UCSD-AML1 (cell line): ENCODE measurements at regions not wholly inside any gene's neighbourhood (a gene's known extent, or its start where the extent isn't known, plus 50 kb on each side); places are given as distances from the start of the nearest gene placed in this dataset.

Experiments
- DNase-seq: peaks from one replicate; lab custom pipeline; 2025; ENCODE audit not compliant: unreplicated experiment; lab: John Stamatoyannopoulos, UW

DNA sequence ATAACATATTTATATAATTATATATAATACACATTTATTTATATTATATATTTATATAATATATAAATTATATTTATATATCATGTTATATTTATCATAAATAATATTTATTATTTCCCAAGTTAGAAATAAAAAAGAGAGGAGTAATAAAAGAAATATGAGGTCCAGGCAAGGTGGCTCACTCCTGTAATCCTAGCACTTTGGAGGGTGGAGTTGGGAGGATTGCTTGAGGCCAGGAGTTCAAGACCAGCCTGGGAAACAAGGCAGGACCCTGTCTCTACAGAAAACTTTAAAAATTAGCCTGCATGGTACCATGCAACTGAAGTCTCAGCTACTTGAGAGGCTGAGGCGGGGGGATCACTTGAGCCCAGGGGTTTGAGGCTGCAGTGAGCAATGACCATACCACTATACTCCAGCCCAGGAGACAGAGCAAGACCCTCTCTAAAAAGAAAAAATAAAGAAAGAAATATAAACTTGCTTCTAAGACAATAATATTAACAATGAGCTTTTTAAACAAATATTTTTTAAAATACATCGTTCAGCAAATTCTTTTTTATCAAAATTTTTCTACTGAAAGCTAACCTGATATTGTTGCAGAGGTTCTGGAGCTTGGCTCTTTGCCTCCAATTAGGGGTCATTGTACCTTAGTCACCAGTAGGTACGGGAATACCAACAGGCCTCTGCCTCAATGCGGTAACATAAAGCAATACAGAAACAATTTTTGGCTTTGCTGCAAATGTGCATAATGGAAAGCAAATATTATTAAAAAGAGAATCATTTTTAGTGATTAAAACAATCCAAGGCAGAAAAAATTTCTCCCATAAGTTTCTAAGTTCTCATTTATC is 290.0 kb downstream of the SETD4 start:
- no peak for DNase-seq

DNA sequence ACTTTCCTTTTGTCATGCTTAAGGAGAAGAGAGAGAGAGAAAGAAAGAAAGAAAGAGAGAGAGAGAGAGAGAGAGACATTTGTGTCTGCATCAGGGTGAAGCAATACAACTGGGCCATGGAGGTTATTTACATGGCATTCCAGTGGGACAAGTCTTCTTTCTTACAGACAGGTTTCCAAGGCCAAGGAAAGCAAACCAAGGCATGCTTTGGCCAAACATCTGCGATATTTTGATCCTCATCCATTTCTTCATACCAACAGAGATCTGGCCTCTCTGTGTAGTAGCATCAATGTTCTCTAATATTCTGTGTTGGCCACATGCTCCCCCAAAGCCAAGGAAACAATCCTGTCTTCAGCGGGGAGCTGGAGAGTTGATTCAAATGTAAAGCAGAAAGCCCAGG is 292.1 kb downstream of the SETD4 start:
- DNase-seq: no peak

DNA sequence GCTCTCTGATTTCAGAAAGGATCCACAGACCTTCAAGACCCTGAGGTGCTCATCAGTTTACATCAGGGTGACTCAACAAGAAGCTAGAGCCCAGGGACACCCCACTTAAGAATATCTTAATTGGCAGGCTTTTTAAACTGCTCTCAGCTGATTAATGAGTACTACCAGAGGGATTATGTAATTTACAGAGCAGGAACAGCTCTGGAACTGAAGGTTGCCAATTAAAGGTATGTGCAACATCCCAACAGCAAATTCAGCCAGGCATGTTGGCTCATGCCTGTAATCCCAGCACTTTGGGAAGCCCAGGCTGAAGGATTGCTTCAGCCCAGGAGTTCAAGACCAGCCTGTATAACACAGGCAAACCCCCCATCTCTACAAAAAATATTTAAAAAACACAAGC is 295.7 kb downstream of the SETD4 start:
- no peak for DNase-seq

DNA sequence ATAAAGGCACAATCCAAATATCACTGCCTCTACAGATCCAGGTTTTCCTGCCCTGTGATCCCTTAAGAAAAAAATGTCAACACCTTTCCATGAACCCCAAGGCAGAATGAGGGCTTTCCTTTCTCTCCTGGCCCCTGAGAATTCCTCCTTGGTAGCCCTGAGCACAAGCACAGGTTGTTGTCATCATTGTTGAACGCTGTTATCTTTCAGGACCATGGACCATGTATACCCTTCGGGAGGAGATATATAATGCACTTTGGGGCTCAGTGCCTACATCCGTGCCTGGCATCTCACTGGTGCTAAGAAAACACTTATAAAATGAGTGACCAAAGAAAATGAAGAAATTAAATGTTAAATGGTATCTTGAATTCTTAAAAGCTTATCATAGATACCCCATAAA is 296.2 kb downstream of the SETD4 start:
- no peak for DNase-seq

DNA sequence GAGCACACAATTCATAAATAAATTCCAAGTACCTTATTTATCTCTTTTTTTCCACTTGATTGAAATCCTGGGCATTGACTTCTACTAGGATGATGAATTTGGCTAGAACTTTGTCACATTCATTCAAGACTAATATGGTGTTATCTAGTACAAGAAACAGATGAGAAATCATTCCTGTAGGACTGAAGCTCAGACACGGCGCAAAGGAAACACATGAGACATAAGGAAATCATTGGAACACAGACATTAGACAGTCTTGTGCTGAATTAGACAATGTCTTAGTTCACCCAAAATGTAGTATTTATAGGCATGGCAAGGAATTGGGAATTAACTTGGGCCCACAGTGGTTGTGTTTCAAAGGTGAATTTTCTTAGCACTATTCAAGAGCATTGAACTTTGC is 305.7 kb downstream of the SETD4 start:
- no peak for DNase-seq

DNA sequence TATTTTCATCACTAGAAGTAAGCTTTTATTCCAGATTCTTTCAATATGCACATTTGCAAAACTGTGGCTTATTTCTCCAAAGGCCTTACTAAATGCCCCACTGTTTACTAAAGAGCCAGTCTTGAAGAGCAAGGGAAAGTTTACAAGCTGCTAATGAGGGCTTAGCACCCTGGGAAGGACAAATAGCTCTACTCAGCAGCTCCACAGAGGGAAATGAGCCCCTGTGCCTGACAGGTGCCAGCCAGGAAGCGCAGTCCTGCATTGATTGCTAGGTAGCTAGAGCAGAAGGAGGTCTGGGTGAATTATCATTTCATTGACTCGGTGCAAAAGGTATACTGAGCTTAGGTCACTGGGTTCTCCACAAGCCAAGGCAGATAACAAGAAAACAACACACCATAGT is 307.0 kb downstream of the SETD4 start:
- DNase-seq: no peak

DNA sequence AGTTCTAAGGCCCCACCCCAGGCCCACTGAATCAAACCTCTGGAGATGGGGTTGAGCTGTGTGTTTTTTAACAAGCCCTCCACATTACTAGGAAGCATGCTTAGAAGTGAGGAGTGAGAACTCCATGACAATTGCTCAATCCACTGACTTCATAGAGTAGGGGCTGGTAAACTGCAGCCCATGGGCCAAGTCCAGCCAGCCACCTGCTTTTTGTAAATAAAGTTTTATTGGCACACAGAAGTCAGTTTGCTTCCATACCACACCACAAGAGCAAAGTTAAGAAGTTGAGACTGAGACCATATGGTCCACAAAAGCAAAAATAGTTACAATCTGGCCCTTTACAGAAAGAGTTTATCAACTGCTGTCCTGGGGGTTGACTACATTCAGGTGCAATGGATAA is 309.2 kb downstream of the SETD4 start:
- no peak for DNase-seq

DNA sequence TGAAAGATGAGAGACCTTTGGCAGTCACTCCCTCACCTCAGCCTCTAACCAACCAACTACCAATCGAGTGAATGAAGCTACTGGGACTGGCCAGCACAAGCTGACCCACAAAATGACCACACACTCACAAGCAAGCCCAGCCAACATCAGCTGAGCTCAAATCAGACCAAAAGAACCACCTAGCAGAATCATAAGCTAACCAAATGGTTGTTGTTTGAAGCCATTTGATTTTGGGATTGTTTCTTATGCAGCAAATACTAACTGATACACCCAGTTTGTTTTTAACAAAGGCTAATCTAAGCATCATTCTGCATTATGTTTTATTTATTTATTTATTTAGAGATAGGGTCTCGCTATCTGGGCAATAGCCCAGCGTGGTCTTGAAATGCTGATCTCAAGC is 310.4 kb downstream of the SETD4 start:
- DNase-seq: no peak

DNA sequence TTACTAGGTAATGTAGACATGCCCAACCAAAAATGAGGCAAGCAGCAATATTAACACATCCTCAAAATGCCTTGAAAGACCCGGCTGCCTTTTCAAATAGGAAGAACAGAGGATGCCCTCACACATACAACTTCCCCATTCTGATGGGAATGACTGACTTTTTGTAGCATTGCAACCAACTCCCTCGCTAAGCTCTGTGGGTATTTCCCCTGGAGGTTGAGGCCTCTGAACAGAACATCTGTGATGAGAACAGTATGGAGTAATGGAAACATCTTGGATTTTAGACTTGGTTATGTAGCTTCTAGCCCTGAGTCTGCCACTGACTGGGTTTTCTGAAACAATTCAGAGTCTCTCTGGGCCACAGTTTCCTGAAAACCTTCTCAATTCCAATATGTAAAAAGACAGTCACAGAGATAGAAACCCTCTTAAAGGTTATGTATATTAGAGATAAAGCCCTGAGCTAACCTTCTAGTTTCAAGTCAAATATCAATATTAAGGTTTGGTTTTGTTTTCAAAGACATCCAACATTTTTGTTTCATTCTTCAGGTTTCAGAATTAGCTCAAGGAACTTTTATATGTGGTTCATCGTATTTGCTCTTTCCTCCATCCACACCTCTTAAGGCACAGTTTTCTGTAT is 311.5 kb downstream of the SETD4 start:
- DNase-seq: no peak

DNA sequence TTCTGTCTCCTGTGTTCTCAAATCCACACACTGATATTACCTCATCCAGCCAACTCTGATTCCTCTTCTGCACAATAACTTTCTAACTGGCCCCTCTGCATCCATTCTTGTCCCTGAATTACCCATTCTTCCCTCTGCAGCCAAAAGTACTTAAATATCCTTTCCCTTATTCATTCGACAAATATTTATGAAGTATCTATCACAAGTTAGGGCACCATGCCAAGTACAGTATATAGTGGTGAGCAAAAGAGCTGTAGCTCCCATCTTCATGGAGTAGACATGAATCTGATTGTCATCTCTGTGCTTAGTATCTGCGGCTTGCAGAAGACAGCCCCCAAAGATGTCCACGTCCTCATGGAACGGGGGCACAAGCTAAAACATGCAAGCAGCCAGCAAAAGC is 316.8 kb downstream of the SETD4 start:
- DNase-seq: no peak

DNA sequence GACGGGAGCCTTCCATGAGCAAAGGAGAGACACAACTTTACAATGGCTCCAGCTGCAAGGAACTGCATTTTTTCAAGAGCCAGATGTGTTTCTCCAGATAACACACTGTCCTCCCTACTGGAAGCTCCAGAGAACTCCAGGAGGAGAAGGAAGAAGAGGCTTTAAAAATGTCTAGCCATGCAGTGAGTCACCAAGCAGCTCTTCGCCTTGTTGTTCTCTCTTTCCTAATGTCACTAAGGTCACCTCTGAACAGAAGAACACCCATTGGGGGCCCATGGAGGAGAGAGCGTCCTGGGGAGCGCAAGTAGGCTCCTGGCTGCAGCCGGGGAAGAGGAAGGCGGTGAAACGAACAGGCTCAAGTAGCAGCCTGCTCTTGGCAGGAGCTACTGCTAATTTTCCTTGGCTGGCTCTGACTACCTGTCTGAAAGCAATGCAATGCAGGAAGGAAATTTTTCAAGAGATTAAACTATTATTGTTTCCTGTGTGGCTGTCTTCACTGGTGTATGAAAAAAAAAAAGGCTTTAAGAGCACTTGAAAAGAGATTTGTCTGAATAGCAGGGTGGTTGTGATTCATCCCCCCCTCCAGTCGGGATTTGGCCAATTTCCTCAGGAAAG is 321.9 kb downstream of the SETD4 start:
- no peak for DNase-seq

DNA sequence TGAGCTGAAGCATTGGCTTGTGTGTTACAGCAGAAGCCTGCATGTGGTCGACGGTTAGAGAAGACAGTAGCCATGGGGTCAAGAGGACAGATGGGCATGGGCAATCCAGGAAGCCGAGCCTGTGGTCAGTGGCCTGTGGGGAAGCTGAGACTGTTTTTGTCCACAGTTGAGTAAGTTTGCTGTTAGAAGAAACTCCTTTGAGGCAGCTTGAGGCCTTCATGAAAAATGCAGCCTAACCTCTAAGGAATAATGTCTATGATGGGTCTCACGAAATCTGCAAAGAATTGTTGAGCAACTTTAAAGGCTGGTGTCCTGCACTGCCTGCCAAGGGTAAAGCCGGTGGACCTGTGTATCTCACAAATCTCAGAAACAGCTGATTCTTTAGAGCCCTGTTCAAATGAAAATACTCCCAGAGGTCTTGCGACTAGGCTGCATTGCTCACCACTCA is 322.4 kb downstream of the SETD4 start:
- no peak for DNase-seq

DNA sequence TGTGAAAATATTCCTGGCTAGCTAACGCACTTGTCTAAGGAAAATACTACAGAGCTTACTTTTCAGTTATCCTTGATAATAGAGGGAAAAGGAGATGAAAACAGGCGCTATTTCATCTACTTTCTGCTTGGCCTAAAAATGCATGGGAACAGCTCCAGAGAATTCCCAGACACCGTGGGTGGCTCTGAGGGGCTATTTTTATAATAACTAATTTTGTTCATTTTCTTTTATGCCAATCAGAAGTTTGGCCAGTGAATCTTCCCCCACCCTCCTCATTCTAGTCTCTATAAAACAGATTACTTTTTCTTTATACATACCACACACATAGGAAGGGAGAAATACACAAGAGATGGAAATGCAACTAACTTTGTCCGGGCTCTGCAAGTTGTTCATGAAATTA is 322.9 kb downstream of the SETD4 start:
- no peak for DNase-seq

DNA sequence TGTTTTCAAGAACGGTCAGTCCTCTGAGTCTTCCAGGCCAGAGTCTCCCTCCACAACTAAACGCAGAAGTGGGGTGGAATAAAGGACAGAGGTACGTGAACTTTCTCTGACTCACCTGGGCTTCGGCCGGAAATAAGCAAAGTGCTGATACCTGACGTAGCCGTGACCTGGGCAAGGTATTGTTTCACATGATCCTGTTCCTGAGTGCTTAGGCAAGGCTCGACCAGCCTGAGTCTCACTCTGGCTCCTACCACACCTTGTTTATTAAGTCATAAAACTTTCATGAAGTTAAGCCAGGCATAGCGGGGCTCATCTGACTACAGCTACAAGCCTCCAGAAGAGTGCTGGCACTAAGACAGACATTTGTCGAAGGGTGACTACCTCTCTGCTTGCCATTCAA is 327.5 kb downstream of the SETD4 start:
- no peak for DNase-seq

DNA sequence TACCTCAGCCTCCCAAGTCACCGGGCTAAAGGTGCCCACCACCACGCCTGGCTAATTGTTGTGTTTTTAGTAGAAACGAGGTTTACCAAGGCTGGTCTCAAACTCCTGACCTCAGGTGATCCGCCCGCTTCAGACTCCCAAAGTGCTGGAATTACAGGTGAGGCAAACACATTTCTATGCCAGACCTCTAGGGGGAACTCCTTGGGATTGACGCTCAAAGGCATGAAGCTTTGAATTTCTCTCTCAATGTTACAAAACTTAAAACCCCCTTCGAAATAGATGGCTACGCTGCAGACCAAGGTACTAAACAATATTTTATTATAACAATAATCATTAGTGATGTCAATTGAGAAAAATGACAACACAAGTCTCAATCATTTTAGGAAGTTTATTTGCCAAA is 330.0 kb downstream of the SETD4 start:
- DNase-seq: no peak

DNA sequence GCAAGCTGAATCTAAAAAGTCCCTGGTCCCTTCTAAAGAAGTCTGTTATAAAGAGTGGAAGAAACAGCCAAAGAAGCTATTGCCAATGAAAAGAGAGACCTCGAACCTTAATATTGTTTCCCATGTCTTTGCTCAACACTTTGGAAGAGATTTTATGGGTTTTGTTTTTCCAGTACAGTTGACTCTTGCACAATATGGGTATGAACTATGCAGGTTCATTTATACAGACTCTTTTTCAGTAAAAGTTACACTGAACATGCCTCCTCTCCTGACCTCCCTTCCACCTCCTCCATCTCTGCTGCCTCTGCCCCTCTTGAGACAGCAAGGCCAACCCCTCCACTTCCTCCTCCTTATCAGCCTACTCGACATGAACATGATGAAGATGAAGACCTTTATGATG is 332.5 kb downstream of the SETD4 start:
- DNase-seq: no peak

DNA sequence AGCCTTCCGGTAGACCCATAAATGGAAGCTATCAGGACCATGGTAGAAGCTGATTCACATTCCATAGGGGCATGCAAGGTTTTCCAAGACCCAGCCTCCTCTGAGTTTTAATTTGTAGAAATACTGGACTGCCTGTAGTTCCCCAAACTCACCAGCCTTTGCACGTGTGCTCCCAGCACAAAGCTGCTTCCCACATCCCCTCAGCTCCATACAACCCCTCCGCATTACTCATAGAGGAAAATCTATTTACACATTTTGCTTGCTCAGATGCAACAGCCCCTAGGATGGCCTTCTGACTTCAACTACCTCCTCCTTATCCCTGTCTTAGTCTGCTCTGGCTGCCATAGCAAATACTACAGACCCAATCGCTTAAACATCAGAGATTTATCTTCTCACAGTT is 336.2 kb downstream of the SETD4 start:
- no peak for DNase-seq

DNA sequence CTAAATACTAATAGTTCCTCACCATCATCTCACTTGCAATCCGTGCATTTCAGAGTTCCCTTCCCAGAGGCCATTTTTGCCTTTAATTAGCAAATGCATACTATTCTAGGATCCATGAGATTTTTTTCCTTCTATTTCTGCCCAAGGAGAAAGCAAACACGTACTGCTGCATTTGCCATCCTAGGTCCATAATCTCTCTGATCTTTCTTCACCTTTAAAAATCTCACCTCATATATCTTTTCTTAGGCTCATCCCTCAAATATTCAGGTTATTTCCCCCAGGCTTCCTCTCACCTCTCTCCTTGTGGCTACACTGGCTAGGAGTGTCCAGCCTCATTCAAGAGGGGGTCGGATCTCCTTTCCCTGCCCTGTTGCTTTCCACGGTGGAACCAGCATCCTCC is 338.6 kb downstream of the SETD4 start:
- DNase-seq: no peak

DNA sequence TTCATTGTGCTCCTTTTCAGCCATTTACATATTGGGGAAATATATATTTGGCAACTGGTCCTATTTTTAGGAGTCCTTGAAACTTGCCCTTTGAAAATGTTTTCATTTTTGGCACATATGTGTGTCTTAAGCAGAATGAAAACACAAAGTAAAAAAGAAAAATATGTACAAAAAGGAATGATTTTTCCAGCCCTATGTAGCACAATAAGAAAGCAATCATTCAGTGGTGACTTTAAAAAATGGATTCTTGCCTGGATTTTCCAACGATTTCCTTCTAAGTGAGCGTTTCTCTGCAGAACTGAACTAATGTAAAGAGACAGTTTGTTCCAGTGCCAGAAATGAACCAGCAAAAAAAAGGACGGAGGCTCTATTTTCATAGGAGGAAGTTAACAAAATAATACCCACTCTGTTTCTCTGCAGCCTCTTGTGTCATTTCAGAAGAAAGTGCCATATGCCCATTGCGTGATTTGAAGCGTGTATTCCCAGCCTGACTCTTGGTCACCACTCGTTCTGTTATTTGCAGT is 340.1 kb downstream of the SETD4 start:
- no peak for DNase-seq

DNA sequence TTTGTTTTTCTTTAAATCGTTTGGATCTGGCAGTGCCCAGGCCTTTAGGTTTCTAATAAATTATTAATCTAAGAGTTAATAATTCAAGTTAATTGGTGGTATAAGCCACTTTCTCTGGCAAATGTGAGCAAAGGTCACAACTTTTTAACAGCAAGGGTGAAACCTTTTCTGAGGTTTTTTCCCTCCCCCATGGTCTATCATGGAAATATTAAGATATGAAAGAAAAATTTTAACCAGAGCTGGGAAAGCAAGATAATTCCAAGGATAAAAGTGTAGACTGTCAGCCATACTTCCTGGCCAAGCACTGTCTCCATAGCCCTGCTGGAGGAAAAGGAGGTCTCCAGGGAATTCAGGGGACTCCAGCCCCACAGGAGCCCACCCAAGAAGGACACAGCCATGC is 341.2 kb downstream of the SETD4 start:
- DNase-seq: no peak

DNA sequence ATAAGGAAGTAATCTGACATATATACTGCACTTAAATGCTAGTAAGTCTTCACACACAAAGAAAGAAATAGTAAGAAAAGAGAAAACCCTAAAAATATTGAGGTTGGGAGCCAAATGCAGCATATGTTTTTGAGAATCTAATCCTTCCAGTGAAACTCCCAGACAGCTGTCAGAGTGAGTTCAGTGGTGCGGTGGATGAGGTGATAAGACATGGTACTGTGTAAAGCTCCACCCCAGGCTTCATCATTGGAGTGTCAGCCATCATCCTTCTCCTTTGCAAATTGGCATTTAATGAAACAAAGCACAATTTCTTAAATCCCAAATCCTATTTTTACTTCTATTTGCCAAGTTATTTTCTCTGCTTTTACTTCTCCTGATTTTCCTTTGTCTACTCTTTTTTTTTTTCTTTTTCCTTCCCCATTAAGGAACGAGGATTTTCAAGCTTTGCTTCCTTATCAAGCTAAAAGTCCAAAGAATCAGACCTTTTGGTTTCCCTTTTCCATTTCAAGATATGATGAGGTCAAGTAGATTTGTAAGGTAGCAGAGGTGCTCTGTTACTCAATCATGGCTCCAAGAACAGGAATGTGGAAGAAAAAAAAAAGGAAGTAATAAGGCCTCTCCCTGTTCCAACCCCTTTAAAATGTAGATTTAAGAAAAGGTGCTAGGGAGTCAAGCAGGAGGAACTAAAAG is 343.3 kb downstream of the SETD4 start:
- no peak for DNase-seq

DNA sequence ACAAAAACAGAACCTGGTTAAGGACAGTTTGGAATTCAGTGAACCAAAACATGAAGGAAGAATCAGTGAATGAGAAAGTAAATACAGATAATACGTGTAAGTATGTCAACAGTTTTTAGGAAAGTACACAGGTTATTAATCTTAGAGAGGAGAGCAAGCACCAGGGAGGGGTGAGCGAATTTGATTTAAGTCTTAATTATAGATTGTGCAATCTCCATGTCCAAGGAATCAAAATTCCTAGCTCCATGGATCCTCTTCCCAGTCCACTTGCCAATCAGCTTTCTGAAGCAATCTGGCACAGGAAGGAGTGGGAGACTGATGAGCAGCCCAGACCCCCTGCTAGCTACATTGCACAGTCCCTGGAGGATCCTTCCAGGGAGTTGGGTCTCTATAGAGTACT is 346.4 kb downstream of the SETD4 start:
- no peak for DNase-seq
